ENCODE measurements at regions not wholly inside any gene's neighbourhood (a gene's known extent, or its start where the extent isn't known, plus 50 kb on each side); places are given as distances from the start of the nearest gene placed in this dataset.

DNA sequence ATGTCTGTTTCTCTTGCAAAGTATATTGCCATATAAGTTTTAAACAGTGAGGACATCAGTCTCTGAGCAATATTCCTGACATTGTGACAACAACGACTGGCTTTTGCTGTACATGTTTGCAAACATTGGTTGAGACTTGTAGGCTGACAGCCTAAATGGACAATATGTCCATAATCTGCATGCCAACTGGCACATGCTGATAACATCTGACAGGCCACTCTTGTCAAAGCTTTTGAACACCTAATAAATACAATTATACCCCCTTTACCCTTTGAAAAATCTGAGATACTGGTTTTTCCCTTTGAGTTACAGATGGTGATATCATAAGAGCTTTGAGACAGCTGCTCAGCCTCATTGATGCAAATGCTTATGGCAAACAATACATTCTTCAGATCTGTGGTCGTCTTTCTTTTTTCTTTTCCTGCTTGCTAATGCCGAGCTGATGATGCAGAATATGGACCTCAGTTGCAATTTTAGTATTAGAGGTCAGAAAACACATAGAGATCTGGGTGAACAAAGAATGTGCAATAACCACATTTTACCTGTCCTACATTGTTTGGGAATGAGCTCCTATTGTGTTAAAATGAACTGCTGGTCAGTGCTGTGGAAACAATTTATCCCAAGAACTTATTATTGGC, 114.9 kb downstream of the RFC3 start:
- DNase-seq, result no peak
- no peaks in the 10 kb centered on the region for H3K36me3 Mint-ChIP-seq
- H3K4me3 Mint-ChIP-seq, result no peak overlapping the region
- H3K27ac Mint-ChIP-seq, result no peak overlapping the region
- no peaks in the 10 kb centered on the region for H3K9me3 Mint-ChIP-seq
- ChIA-PET CTCF (no interaction called here), POLR2A (no interaction called here)
- H3K27me3 Mint-ChIP-seq, result no peaks in the 10 kb centered on the region
- intact Hi-C loops (cut with micrococcal nuclease), result loop anchor here (5.0 kb wide), 1 partner anchor 1224 kb away; no protein-coding TSS in a partner anchor
- no peaks in the 10 kb centered on the region for H3K4me1 Mint-ChIP-seq (ENCODE audit: low read depth)

DNA sequence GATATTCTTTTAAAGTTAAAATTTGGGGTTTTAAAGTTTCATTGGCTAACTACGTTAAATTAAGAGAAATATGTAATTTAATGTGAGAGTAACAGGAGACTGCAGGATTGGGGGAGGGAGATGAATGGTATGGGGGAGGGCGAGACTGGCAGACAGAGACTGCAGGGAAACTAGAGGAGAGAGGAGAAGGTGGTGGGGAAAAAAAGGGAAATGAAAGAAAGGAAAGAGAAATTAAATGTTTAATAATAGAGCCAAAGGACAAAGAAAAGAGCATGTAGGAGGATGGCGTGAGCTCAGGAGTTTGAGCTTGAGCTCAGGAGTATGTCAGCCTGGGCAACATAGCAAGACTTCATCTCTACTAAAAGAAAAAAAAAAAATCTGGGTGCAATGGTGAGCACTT, 115.9 kb downstream of the RFC3 start:
- H3K4me1 Mint-ChIP-seq (ENCODE audit: low read depth), result no peaks in the 10 kb centered on the region
- POLR2A ChIA-PET, result no interaction called here
- DNase-seq, result no peak
- CTCF ChIA-PET, result no interaction called here
- no peak overlapping the region for H3K4me3 Mint-ChIP-seq
- no peaks in the 10 kb centered on the region for H3K9me3 Mint-ChIP-seq
- intact Hi-C loops (cut with micrococcal nuclease), result loop anchor here (5.0 kb wide), 1 partner anchor 1223 kb away; no protein-coding TSS in a partner anchor
- H3K27me3 Mint-ChIP-seq, result no peaks in the 10 kb centered on the region
- H3K36me3 Mint-ChIP-seq, result no peaks in the 10 kb centered on the region
- no peak overlapping the region for H3K27ac Mint-ChIP-seq

DNA sequence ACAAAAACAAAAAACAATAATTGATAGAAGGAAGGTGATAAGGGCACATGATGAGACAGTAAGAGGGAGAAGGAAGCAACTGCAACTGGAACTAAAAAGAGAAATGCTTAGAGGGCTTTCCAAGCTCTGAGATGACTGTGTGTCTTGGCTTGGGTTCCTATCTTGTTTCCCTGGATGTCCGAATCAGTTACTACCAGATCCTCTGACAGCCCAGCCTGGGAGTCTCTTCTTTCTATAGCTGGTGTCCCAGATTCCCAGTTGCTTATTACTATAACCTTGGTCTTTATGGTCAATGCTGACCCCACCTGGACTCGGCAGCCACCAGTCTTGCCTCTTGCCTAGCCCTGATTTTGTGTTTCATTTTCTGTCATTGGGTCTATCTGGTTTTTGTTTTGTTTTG, 116.4 kb downstream of the RFC3 start:
- Mint-ChIP-seq H3K4me3 (no peak overlapping the region), H3K27me3 (no peaks in the 10 kb centered on the region), H3K27ac (no peak overlapping the region), H3K4me1 (ENCODE audit: low read depth) (no peaks in the 10 kb centered on the region), H3K36me3 (no peaks in the 10 kb centered on the region), H3K9me3 (no peaks in the 10 kb centered on the region)
- DNase-seq, result no peak
- CTCF ChIA-PET, result no interaction called here
- POLR2A ChIA-PET, result no interaction called here
- intact Hi-C loops (cut with micrococcal nuclease), result loop anchor here (5.0 kb wide), 1 partner anchor 1223 kb away; no protein-coding TSS in a partner anchor

DNA sequence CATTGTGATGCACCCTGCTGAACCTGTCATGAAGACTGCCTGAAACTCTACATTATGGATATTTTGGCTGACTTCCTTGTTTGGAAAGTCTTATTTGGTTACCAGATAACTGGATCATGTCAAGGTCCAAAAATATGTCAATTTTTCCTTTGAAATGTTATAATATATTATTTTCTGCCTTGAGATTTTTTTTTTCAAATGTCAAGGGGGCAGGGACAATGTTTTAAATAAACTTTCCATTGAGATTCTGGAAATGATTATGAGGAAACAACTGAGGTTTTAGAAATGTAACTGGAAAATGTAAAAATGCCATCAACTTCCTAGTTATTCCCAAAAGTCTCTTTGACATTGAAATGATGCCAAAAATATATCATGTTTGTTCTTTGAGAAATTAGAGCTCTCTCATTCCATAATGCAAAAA, 117.0 kb downstream of the RFC3 start:
- no peaks in the 10 kb centered on the region for H3K4me1 Mint-ChIP-seq (ENCODE audit: low read depth)
- H3K36me3 Mint-ChIP-seq, result no peaks in the 10 kb centered on the region
- H3K9me3 Mint-ChIP-seq, result no peaks in the 10 kb centered on the region
- no peak for DNase-seq
- H3K27ac Mint-ChIP-seq, result no peak overlapping the region
- ChIA-PET POLR2A (no interaction called here), CTCF (no interaction called here)
- H3K27me3 Mint-ChIP-seq, result no peaks in the 10 kb centered on the region
- no peak overlapping the region for H3K4me3 Mint-ChIP-seq
- intact Hi-C loops (cut with micrococcal nuclease), result loop anchor here (5.0 kb wide), 1 partner anchor 1222 kb away; no protein-coding TSS in a partner anchor

DNA sequence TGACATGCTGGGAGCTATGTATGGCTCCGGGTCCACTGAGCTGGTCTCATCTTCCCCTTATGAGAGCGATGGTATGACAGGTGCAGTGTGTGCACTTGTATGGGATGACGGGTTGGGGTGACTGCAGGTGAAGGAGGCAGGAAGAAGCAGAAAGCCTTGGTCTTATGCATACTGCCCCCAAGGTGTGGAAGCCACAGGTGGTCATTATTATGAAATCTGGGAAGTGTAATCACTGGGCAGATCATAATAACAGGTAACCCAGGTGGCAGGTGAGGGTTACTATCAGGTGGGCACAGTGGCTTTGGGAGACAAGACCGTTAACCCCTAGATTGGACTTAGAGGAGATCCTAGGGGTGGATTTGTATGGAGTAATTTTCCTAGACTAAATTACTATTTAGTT, 118.0 kb downstream of the RFC3 start:
- no peaks in the 10 kb centered on the region for H3K36me3 Mint-ChIP-seq
- H3K4me1 Mint-ChIP-seq (ENCODE audit: low read depth), result no peaks in the 10 kb centered on the region
- no peaks in the 10 kb centered on the region for H3K9me3 Mint-ChIP-seq
- no peak for DNase-seq
- no peak overlapping the region for H3K4me3 Mint-ChIP-seq
- CTCF ChIA-PET, result no interaction called here
- no peak overlapping the region for H3K27ac Mint-ChIP-seq
- intact Hi-C loops (cut with micrococcal nuclease), result no loop called here
- H3K27me3 Mint-ChIP-seq, result no peaks in the 10 kb centered on the region
- POLR2A ChIA-PET, result no interaction called here

DNA sequence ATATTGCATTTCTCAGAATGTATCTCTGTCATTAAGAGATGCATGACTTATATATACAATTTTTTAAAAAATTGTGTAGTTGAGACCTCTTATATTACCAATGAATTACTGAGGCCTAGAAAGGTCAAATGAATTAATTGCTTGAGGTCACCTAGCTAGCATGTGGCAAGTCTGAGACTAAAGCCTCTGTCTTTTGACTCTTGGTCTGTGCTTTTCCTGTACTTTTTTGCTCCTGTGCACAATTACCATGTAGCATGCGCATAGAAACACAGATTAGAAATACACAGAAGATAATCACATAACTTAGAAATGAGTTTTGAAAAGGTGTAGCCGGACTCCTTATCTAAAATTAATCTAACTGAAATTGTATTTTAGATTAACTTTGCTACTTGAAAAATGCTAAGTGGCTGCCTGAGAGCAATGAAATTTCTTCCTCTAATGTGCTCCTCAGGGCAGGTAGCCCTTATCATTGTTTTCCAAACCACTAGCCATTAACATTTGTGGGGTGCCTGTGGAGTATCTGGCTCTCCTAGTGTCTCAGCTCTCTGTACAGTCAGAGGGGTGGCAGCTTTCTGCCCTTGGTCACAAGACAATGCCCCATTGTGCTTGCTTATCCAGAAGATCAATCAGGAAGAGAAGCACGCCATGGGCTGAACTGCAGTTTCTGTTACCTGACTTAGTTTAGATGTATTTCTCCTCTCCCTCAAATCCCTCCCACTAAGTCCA, 119.6 kb downstream of the RFC3 start:
- Mint-ChIP-seq H3K9me3 (no peaks in the 10 kb centered on the region), H3K4me1 (ENCODE audit: low read depth) (no peaks in the 10 kb centered on the region), H3K27me3 (no peaks in the 10 kb centered on the region), H3K27ac (no peak overlapping the region), H3K4me3 (no peak overlapping the region), H3K36me3 (no peaks in the 10 kb centered on the region)
- CTCF ChIA-PET, result no interaction called here
- intact Hi-C loops (cut with micrococcal nuclease), result no loop called here
- POLR2A ChIA-PET, result no interaction called here
- DNase-seq, result no peak

DNA sequence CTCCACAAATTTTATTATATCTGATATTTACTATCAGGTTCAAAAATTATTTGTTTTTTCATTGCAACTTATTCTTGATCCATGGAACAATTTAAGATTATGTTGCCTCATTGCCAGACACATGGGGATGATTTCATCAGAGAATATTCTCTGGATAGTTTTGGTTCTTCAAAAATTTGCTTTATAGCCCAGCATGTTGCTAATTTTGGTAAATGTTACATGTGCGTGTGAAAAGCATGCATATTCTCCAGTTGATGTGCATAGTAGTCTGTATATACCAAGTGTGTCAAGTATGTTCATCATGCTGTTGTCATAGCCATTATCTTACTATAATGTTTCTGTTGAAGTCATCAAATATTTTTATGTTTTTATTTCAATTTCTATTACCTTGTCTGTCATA, 122.3 kb downstream of the RFC3 start:
- CTCF ChIA-PET, result no interaction called here
- Mint-ChIP-seq H3K9me3 (no peaks in the 10 kb centered on the region), H3K27ac (no peak overlapping the region), H3K4me1 (ENCODE audit: low read depth) (no peaks in the 10 kb centered on the region), H3K4me3 (no peak overlapping the region), H3K36me3 (no peaks in the 10 kb centered on the region), H3K27me3 (no peaks in the 10 kb centered on the region)
- intact Hi-C loops (cut with micrococcal nuclease), result no loop called here
- POLR2A ChIA-PET, result no interaction called here
- DNase-seq, result no peak

DNA sequence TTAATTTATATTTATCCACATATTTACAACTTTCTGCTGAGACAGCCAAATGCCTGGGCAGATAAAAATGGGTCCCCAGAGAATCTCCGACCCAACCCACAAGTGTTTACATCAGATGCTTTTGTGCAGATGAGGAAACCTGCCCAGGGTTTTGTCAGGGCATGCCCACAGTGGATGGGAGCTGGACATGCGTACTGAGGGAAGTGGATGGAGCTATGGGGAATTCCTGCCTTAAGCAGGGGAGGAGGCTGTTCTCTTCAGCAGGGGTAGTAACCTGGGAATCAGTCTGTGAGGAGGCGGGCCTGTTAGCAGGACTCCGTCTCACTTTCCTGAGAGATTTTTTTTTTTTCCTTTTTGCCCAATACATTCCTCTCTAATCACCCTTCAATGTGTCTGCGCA, 122.9 kb downstream of the RFC3 start:
- intact Hi-C loops (cut with micrococcal nuclease), result no loop called here
- H3K27me3 Mint-ChIP-seq, result no peaks in the 10 kb centered on the region
- no peak overlapping the region for H3K27ac Mint-ChIP-seq
- ChIA-PET POLR2A (no interaction called here), CTCF (interaction anchor here (0.6 kb wide), 1 partner anchor 349 kb away, joined by 3 read pairs; no protein-coding TSS in a partner anchor)
- H3K4me1 Mint-ChIP-seq (ENCODE audit: low read depth), result no peaks in the 10 kb centered on the region
- no peaks in the 10 kb centered on the region for H3K36me3 Mint-ChIP-seq
- H3K9me3 Mint-ChIP-seq, result no peaks in the 10 kb centered on the region
- H3K4me3 Mint-ChIP-seq, result no peak overlapping the region
- DNase-seq, result no peak

DNA sequence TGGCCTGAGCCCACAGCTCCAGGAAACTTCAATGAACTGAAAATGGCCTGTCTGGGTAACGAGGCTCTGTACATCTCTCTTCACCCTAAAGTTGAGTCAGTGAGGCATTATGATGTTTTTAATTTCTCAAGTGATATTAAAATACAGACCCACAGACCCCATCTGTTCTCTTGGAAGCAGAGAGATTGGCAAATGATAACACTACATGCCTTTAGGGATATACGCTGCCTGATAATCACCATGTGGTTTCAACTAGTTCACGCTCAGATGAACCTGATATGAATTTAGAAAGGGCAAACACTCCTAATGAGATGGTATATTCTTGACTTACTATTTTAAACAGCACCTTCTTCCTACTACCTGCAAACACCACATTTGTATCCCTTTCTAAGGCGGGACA, 127.5 kb downstream of the RFC3 start:
- POLR2A ChIA-PET, result no interaction called here

DNA sequence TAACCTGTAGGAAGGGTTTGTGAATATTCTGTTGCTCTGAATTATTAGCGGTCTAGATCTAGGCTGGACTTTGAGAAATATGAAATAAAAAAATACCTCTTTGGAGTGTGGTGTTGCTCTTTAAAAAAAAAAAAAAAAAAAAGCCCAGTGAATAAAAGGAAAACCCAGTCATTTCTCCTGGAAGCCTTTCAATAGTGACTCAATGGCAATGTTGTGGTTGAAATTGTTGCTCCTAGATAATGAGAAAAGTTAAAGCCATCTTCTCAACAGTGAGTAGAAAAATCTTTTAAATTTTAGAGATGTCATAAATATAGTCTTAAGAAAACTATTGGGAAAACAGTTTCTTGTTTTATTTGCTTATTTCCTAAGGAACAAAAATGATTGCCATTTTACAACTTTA, 135.3 kb downstream of the RFC3 start:
- Mint-ChIP-seq H3K9me3 (no peaks in the 10 kb centered on the region), H3K27ac (no peak overlapping the region), H3K4me3 (no peak overlapping the region), H3K27me3 (no peaks in the 10 kb centered on the region), H3K4me1 (ENCODE audit: low read depth) (no peaks in the 10 kb centered on the region), H3K36me3 (no peaks in the 10 kb centered on the region)
- no peak for DNase-seq
- ChIA-PET CTCF (no interaction called here), POLR2A (no interaction called here)
- intact Hi-C loops (cut with micrococcal nuclease), result no loop called here

More for the DNA sequence above, 127.5 kb downstream of the RFC3 start:
- CTCF ChIA-PET, result no interaction called here
- DNase-seq, result no peak
- Mint-ChIP-seq H3K27ac (no peak overlapping the region), H3K9me3 (no peaks in the 10 kb centered on the region), H3K27me3 (no peaks in the 10 kb centered on the region), H3K36me3 (no peaks in the 10 kb centered on the region), H3K4me3 (no peak overlapping the region), H3K4me1 (ENCODE audit: low read depth) (no peaks in the 10 kb centered on the region)
- intact Hi-C loops (cut with micrococcal nuclease), result no loop called here

DNA sequence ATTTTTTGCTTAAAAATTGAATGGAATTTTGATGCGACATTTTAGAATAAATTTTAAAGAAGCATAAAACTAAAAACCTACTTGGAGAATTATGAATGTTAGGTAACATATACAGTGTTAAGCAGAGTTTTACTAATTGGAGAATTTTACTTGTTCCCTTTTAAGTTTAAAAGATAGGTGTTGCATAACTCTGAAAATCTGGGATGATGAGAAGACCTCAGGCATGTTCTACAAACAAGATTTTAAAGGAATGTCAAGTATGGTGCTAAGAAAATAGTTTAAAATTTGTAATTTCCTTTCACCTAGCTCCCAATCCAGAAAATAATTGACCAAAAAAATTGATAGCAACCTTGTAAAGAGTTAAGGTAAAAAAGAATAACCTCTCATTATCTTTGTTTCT, 135.8 kb downstream of the RFC3 start:
- intact Hi-C loops (cut with micrococcal nuclease), result no loop called here
- Mint-ChIP-seq H3K9me3 (no peaks in the 10 kb centered on the region), H3K27me3 (no peaks in the 10 kb centered on the region), H3K4me1 (ENCODE audit: low read depth) (no peaks in the 10 kb centered on the region), H3K36me3 (no peaks in the 10 kb centered on the region), H3K27ac (no peak overlapping the region), H3K4me3 (no peak overlapping the region)
- DNase-seq, result no peak
- ChIA-PET CTCF (no interaction called here), POLR2A (no interaction called here)

DNA sequence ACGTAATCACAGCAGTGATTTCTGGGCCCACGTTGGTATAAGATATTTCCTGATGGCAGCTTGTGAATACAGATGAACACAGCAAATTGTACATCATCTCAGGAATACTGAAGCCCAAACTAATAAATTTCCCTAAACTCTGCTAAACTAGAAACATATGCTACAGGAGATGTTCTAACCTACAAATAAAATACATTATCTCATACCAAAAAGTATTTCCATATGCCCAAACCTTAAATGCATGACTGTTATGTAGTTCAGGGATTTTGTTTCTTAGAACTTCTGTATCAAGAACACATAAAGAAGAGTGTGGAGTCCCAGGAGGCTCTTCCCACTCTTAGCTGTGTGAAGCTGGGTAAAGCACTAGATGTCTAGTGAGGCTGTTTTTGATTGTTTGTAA, 138.4 kb downstream of the RFC3 start:
- intact Hi-C loops (cut with micrococcal nuclease), result no loop called here
- no peaks in the 10 kb centered on the region for H3K36me3 Mint-ChIP-seq
- no peak for DNase-seq
- H3K27ac Mint-ChIP-seq, result no peak overlapping the region
- ChIA-PET POLR2A (no interaction called here), CTCF (interaction anchor here (0.7 kb wide), 1 partner anchor 1781 kb away, joined by 4 read pairs; no protein-coding TSS in a partner anchor)
- H3K4me3 Mint-ChIP-seq, result no peak overlapping the region
- no peaks in the 10 kb centered on the region for H3K9me3 Mint-ChIP-seq
- no peaks in the 10 kb centered on the region for H3K27me3 Mint-ChIP-seq
- no peaks in the 10 kb centered on the region for H3K4me1 Mint-ChIP-seq (ENCODE audit: low read depth)

DNA sequence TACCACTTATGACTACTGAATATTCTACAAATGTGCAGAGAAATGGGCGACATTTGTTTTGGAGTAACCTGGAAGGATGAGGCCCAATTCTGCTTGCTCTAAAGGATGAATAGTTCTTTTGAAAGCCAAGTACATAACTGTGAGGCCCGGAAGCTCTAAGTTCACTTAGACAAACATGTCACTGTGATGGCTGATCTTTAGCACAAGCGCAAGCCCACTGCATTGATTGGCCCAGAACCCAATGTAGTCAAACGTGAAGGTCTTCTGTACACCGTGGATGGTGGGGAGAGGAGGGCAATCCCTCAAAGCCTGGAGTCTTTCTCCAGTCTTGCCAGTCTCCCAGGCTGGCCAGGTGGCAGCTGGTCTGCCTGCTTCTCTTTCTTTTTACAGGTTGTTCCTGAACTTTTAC, 139.6 kb downstream of the RFC3 start:
- H3K27ac Mint-ChIP-seq, result no peak overlapping the region
- no peak overlapping the region for H3K4me3 Mint-ChIP-seq
- intact Hi-C loops (cut with micrococcal nuclease), result no loop called here
- DNase-seq, result no peak
- no peaks in the 10 kb centered on the region for H3K4me1 Mint-ChIP-seq (ENCODE audit: low read depth)
- POLR2A ChIA-PET, result no interaction called here
- CTCF ChIA-PET, result no interaction called here
- H3K9me3 Mint-ChIP-seq, result no peaks in the 10 kb centered on the region
- H3K27me3 Mint-ChIP-seq, result no peaks in the 10 kb centered on the region
- no peaks in the 10 kb centered on the region for H3K36me3 Mint-ChIP-seq
